Pancreas (tissue), 10 donors: ENCODE measurements at regions not wholly inside any gene's neighbourhood (a gene's known extent, or its start where the extent isn't known, plus 50 kb on each side); places are given as distances from the start of the nearest gene placed in this dataset.

Experiments used
- ATAC-seq, 4 donors: fragments of 200-7000 bp; cut with Tn5 transposase; one replicate each; pipeline versions ENCODE4 v1.8.0 to v1.9.1; 2020; ENCODE audit warnings: mild to moderate bottlenecking in 4 of 4, moderate library complexity in 4 of 4
- DNase-seq, 6 donors: peaks; one replicate each; pipeline ENCODE4 v3.0.0-alpha.2; 2020
- FAIRE-seq: peaks from 2 replicates; lab custom pipeline; 2012; peaks lifted over from hg19 to GRCh38; lab: Jason Lieb, UNC
- H3K27ac ChIP-seq, 4 donors: fragments of 200-600 bp; sonication (generic); 1 replicate in 3 of 4; 2 replicates in 1 of 4; pipeline versions ENCODE4 v1.5.0 to v1.8.0; 2020
- H3K27me3 ChIP-seq, 4 donors: fragments of 200-600 bp; one replicate each; pipeline ENCODE4 v1.8.0; 2021
- H3K36me3 ChIP-seq, 3 donors: fragments of 200-600 bp; sonication (generic) in 1 of 3; one replicate each; pipeline versions ENCODE4 v1.5.0 to v1.8.0; 2020 to 2021
- H3K4me1 ChIP-seq, 3 donors: fragments of 200-600 bp; one replicate each; pipeline ENCODE4 v1.8.0; 2021
- H3K4me3 ChIP-seq, 4 donors: fragments of 200-600 bp; sonication (generic) in 2 of 4; one replicate each; pipeline versions ENCODE4 v1.5.0 to v1.8.0; 2020 to 2021
- H3K9me3 ChIP-seq, 4 donors: fragments of 200-600 bp; one replicate each; pipeline ENCODE4 v1.8.0; 2021
- CTCF ChIP-seq, 4 donors: fragments of 200-600 bp; sonication (generic) in 3 of 4; IDR thresholded peaks; one replicate each; pipeline versions ENCODE4 v1.5.0 to v1.8.0; 2021; ENCODE audit warnings: antibody characterized with exemption in 4 of 4
- WGBS, 2 donors: extraction: QIAGEN DNeasy Blood & Tissue Kit; methylation state at CpG; one replicate each; pipeline ENCODE4 v1.1.7; 2013; 5-methylcytosine and 5-hydroxymethylcytosine counted together
- intact Hi-C, 3 donors: fragments of 100-400 bp; cut with DNase I; formaldehyde crosslinking; loops; one replicate each; pipeline versions ENCODE4 v1.11.1 to v1.14.2; 2022
- donor health status: healthy with polysubstance abuse.
- donor health status: DM: no; HTN: no; CAD: no; lungs with moderate emphysema.
- donor health status: DM: no; HTN: no; CAD: no.
- donor health status: control.
- donor health status: control.
- donor health status: Bipolar disorder and iron deficiency.
- donor health status: DM: yes; HTN: yes; CAD: no.
- donor health status: DM: no; HTN: no; CAD: no.
- donor health status: DM: no; HTN: no; CAD: no.
- donor health status: DM: yes; HTN: yes; CAD: no.

DNA sequence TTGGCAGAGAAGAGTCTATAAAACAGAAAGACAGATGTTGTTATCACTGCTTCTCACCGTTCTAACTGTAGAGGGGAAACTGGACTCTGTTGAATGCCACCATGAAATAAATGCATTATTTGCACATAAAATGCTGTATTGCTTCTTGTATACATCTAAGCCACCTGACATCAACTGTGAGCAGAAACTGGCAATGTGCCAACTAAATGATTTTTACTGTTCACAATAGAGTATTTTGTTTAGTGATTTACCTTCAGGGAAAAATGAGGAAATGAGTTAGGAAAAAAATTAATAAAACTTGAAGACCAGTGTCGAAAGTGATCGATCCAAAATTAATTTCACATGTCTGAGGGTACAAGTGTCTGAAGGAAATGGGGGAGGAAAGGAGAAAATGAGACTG is 65.9 kb upstream of the TNIP3 start:
- Histone ChIP-seq H3K36me3 (no peaks in the 10 kb centered on the region), H3K27me3 (no peaks in the 10 kb centered on the region), H3K4me3 (no peak overlapping the region), H3K4me1 (no peaks in the 10 kb centered on the region), H3K9me3 (no peaks in the 10 kb centered on the region), H3K27ac (no peak overlapping the region)
- ATAC-seq (no peak), FAIRE-seq (no peak), DNase-seq (no peak)
- intact Hi-C loops, result no loop called here
- no peak for TF ChIP-seq CTCF (IDR thresholded peaks at IDR 0.05)
- 42 to 50% methylated on average over 3 of the region's 3 CpGs for WGBS, 2 donors

- no peak for TF ChIP-seq CTCF (IDR thresholded peaks at IDR 0.05)
- Histone ChIP-seq H3K4me1 (no peaks in the 10 kb centered on the region), H3K36me3 (no peaks in the 10 kb centered on the region), H3K27ac (no peak overlapping the region), H3K27me3 (no peaks in the 10 kb centered on the region), H3K4me3 (no peak overlapping the region), H3K9me3 (no peaks in the 10 kb centered on the region)
- intact Hi-C loops, result no loop called here
- FAIRE-seq (no peak), ATAC-seq (peak in 1 of 4 donors; percentile 16), DNase-seq (no peak)
- WGBS, 2 donors, result 38 to 49% methylated on average over 1 of the region's 1 CpG
Observed at GRCh38 chr4:121228848-121229247, 64.7 kb upstream of the TNIP3 start.

DNA sequence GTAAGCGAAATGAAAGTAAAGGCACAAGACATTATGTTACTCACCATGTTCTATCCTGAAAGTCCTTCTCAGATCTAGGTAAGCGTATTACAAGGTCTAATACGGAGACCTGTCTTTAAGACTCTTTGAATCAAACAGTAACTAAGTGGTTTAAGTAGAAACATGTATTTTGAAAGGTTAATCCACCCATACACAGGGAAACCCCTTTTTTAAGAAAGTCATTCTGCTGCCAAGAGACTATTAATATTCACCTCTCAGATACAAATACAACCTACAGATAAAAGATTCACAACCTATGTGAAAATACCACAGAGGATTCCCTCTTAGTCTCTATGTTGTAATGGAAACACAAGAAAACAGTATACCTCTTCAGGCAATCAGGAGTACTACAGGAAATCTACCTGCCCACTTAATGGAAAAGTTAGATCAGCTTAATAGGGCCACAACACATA is 63.2 kb upstream of the TNIP3 start:
- H3K9me3 ChIP-seq, result no peaks in the 10 kb centered on the region
- no peaks in the 10 kb centered on the region for H3K36me3 ChIP-seq
- WGBS, 2 donors, result 81 to 88% methylated on average over 3 of the region's 3 CpGs
- intact Hi-C loops, result no loop called here
- no peak for DNase-seq
- no peaks in the 10 kb centered on the region for H3K4me1 ChIP-seq
- no peak for TF ChIP-seq CTCF (IDR thresholded peaks at IDR 0.05)
- no peak overlapping the region for H3K4me3 ChIP-seq
- FAIRE-seq, result no peak
- H3K27me3 ChIP-seq, result no peaks in the 10 kb centered on the region
- ATAC-seq, result no peak
- H3K27ac ChIP-seq, result no peak overlapping the region

DNA sequence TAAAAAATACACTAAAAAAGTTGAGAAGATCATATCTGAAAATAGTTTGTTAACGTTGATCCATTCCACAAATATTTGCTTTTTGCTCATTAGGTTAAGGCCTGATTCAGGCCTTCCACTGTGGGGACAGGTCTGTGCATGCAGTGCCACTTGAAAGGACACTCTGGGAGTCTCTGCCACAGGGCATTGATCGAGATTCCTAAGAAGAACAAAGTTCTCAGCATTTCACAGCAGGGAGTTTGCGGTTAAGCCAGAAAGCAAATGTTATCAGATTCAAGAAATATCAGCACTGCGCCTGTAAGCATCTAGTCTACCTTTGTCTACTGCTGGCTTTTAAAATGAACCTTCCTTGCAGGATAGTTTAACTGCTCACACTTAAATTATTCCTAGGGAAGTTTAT is 62.2 kb upstream of the TNIP3 start:
- intact Hi-C loops, result no loop called here
- FAIRE-seq (no peak), ATAC-seq (no peak), DNase-seq (no peak)
- Histone ChIP-seq H3K27ac (no peak overlapping the region), H3K36me3 (no peaks in the 10 kb centered on the region), H3K27me3 (no peaks in the 10 kb centered on the region), H3K4me1 (no peaks in the 10 kb centered on the region), H3K4me3 (no peak overlapping the region), H3K9me3 (no peaks in the 10 kb centered on the region)
- WGBS, 2 donors, result 48 to 52% methylated on average over 4 of the region's 4 CpGs
- TF ChIP-seq CTCF (IDR thresholded peaks at IDR 0.05), result no peak

DNA sequence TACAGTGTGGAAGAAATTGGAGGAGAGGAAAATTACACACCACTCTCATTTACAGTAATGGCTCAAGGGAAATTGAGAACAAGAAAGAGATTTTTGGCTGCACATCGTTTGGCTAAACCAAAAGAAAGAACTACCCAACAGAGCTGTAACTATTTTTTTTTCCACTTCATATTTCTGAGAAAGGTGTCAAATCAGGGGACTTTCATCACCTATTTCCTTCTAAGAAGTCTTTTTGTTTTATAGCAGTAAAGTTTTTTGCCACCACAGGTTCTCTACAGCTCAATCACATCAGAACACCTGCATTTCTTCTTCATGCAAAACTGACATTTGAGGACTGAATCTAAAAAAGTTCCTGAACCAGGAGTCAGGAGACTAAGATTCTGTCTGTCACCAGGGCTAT is 57.5 kb upstream of the TNIP3 start:
- FAIRE-seq (no peak), DNase-seq (no peak), ATAC-seq (no peak)
- Histone ChIP-seq H3K4me1 (no peaks in the 10 kb centered on the region), H3K27me3 (no peaks in the 10 kb centered on the region), H3K27ac (no peak overlapping the region), H3K36me3 (no peaks in the 10 kb centered on the region), H3K9me3 (no peaks in the 10 kb centered on the region), H3K4me3 (no peak overlapping the region)
- intact Hi-C loops, result no loop called here
- 58 to 68% methylated on average over 1 of the region's 1 CpG for WGBS, 2 donors
- TF ChIP-seq CTCF (IDR thresholded peaks at IDR 0.05), result no peak
